ENCODE measurements at regions not wholly inside any gene's neighbourhood (a gene's known extent, or its start where the extent isn't known, plus 50 kb on each side); places are given as distances from the start of the nearest gene placed in this dataset.

DNA sequence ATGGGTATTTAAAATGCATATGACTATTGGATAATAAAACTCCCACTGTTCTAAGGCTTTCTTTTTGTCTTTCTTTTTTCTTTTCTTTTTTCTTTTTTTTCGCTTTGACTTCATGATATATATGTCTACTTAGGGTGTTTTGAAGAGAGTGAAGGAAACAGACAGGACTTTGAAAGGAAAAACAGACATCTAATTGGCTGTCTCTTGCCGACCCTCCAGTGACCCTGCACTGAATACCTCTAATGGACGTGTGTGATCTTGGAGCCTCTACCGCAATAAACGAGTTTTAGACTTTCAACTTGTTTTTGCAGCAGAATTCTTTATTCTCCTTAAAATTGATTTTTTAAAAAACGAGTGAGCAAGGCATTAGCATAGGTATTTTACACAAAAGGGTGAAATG lies 158.1 kb upstream of the NR2F2 start:
- TF ChIP-seq, protein P1, sequence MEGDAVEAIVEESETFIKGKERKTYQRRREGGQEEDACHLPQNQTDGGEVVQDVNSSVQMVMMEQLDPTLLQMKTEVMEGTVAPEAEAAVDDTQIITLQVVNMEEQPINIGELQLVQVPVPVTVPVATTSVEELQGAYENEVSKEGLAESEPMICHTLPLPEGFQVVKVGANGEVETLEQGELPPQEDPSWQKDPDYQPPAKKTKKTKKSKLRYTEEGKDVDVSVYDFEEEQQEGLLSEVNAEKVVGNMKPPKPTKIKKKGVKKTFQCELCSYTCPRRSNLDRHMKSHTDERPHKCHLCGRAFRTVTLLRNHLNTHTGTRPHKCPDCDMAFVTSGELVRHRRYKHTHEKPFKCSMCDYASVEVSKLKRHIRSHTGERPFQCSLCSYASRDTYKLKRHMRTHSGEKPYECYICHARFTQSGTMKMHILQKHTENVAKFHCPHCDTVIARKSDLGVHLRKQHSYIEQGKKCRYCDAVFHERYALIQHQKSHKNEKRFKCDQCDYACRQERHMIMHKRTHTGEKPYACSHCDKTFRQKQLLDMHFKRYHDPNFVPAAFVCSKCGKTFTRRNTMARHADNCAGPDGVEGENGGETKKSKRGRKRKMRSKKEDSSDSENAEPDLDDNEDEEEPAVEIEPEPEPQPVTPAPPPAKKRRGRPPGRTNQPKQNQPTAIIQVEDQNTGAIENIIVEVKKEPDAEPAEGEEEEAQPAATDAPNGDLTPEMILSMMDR (IDR thresholded peaks at IDR 0.05; ENCODE audit: low read depth, low read length) = no peak

DNA sequence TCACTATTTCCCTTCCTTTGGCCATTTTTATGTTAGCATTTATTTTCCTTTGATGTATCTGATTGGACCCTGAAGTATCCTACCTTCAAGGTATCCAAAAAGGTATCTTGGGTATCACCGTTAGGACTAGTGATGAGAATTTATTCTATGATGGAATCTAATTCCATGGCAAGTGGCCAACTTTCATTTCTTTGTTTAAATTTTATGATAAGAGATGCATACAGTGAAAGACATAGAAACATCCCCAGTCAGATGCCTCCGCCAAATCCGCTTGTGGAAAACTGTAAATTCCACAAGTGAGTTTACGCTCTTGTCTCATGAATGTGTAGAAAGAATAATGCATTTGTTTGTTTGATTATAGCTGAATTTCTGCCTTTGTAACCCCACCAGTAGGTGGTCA lies 153.7 kb upstream of the NR2F2 start:
- no peak overlapping the region for H3K4me3 ChIP-seq (ENCODE audit: low read depth, low read length)
- TF ChIP-seq, protein P1 (IDR thresholded peaks at IDR 0.05; ENCODE audit: low read depth, low read length) = no peak

More for the DNA sequence above, 158.1 kb upstream of the NR2F2 start:
- no peak overlapping the region for H3K4me3 ChIP-seq (ENCODE audit: low read depth, low read length)

- no peak overlapping the region for H3K4me3 ChIP-seq (ENCODE audit: low read depth, low read length)
- TF ChIP-seq, protein P1 (IDR thresholded peaks at IDR 0.05; ENCODE audit: low read depth, low read length) = no peak
These were observed 153.2 kb upstream of the NR2F2 start for GRCh38 chr15:96177279-96177678.

- no peak overlapping the region for H3K4me3 ChIP-seq (ENCODE audit: low read depth, low read length)
- TF ChIP-seq, protein P1 (IDR thresholded peaks at IDR 0.05; ENCODE audit: low read depth, low read length) = no peak
These were observed 150.3 kb upstream of the NR2F2 start for GRCh38 chr15:96180087-96180748.

DNA sequence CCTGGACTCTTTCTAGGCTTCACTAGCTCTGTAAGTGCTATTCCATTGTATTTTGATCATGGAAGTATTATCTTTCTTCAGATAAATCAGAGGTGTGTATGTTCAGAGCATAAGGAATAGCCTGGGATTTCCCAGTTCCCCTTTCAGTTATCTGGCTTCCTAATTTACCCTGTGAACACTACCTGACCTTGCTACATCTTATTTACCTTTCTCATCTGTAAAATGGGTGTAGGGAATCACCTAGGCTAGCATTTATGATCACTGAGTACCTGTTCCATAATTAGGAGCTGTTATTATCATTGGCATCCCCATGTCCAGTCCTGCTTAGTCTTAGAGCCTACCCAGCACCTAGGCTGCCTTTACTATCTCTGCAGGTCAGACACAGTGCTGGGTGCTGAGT lies 149.3 kb upstream of the NR2F2 start:
- TF ChIP-seq, protein P1 (IDR thresholded peaks at IDR 0.05; ENCODE audit: low read depth, low read length) = no peak
- H3K4me3 ChIP-seq (ENCODE audit: low read depth, low read length) = no peak overlapping the region

DNA sequence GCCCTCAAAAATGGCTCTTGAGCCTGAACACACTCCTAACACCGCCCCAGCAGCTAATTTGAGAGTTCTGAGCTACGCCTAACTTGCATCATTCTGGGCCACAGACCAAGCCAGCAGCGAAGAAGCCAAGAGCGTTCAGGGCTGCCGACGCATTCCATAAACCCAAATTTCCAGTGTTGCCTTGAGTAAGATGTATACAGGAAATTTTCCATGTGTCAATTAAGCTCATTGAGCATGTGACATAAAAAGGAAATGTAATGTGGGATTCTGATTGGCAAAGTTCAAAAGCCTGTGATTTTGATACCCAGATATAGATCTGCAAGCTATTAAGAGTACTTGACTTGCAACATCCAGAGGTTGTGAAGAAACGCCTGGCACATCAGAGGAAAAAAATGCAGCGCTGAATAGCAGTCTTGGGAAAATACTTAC lies 148.6 kb upstream of the NR2F2 start:
- TF ChIP-seq, protein P1 (IDR thresholded peaks at IDR 0.05; ENCODE audit: low read depth, low read length) = no peak
- H3K4me3 ChIP-seq (ENCODE audit: low read depth, low read length) = no peak overlapping the region

- TF ChIP-seq, protein P1 (IDR thresholded peaks at IDR 0.05; ENCODE audit: low read depth, low read length) = no peak
- no peak overlapping the region for H3K4me3 ChIP-seq (ENCODE audit: low read depth, low read length)
These were observed 147.6 kb upstream of the NR2F2 start for GRCh38 chr15:96182736-96183513.
